Subcutaneous abdominal adipose tissue (tissue), 5 donors: ENCODE measurements at regions not wholly inside any gene's neighbourhood (a gene's known extent, or its start where the extent isn't known, plus 50 kb on each side); places are given as distances from the start of the nearest gene placed in this dataset.

Experiments used
- H3K27ac ChIP-seq: one replicate; pipeline ENCODE4 v1.7.0; 2013; ENCODE audit warnings: low read depth, mild to moderate bottlenecking, inconsistent platforms, low read length, moderate library complexity
- H3K27me3 ChIP-seq, 5 donors: one replicate each; pipeline ENCODE4 v1.7.0; 2013; ENCODE audit warnings: low read length in 5 of 5, inconsistent platforms in 1 of 5; ENCODE audit not compliant: control insufficient read depth in 5 of 5, insufficient read depth in 4 of 5
- H3K36me3 ChIP-seq, 5 donors: one replicate each; pipeline ENCODE4 v1.7.0; 2013; ENCODE audit warnings: low read length in 5 of 5; ENCODE audit not compliant: control insufficient read depth in 5 of 5, insufficient read depth in 5 of 5
- H3K4me1 ChIP-seq, 5 donors: one replicate each; pipeline ENCODE4 v1.7.0; 2013; ENCODE audit warnings: low read length in 5 of 5, mild to moderate bottlenecking in 3 of 5, moderate library complexity in 1 of 5; ENCODE audit not compliant: control insufficient read depth in 5 of 5, insufficient read depth in 5 of 5
- H3K4me3 ChIP-seq, 5 donors: one replicate each; pipeline ENCODE4 v1.7.0; 2013; ENCODE audit warnings: low read length in 5 of 5, low read depth in 1 of 5
- H3K9ac ChIP-seq, 5 donors: one replicate each; pipeline ENCODE4 v1.7.0; 2013; ENCODE audit warnings: low read length in 5 of 5, mild to moderate bottlenecking in 4 of 5, moderate library complexity in 3 of 5
- H3K9me3 ChIP-seq, 5 donors: one replicate each; pipeline ENCODE4 v1.7.0; 2013; ENCODE audit warnings: low read length in 5 of 5; ENCODE audit not compliant: control insufficient read depth in 5 of 5
- donor health status: healthy.
- donor health status: healthy.
- donor health status: healthy.
- donor health status: healthy.
- donor health status: healthy.

- Histone ChIP-seq H3K36me3 (no peaks in the 10 kb centered on the region), H3K27ac (no peak overlapping the region), H3K4me1 (no peaks in the 10 kb centered on the region), H3K9me3 (peaks cover 0 to 4% (median 0%) of the 10 kb centered on the region in 5 donors), H3K27me3 (no peaks in the 10 kb centered on the region), H3K4me3 (no peak overlapping the region), H3K9ac (no peak overlapping the region)
Observed at GRCh38 chr5:117210796-117211195, 636.2 kb upstream of the SEMA6A start.

GRCh38 chr5:117209479-117209878 lies 634.9 kb upstream of the SEMA6A start:
- Histone ChIP-seq H3K36me3 (no peaks in the 10 kb centered on the region), H3K27me3 (no peaks in the 10 kb centered on the region), H3K9me3 (peaks cover 0 to 4% (median 0%) of the 10 kb centered on the region in 5 donors)

DNA sequence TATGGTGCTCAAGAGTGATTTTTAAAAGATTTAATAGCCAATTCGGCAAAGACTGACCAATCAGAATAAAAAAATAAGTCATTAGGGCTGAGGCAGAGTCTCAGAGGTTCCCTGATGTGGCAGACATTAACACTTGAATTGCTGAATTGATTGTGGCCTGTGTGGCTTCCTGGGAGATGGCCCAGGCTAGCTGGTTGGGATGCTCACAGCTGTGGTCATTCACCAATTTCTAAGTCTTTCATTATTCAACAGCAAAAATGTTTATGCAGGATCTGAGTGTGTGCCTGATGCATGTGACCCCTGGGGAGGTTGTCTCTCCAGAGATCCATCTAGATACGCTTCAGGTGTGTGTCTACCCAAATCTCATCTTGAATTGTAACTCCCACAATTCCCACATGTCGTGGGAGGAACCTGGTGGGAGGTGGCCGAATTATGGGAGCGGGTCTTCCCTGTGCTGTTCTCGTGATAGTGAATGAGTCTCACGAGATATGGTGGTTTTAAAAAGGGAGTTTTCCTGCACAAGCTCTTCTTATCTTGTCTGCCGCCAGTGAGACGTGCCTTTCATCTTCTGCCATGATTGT lies 632.6 kb upstream of the SEMA6A start:
- no peaks in the 10 kb centered on the region for H3K36me3 ChIP-seq
- H3K4me3 ChIP-seq = no peak overlapping the region

More at GRCh38 chr5:117209479-117209878, 634.9 kb upstream of the SEMA6A start:
- H3K9ac ChIP-seq = no peak overlapping the region
- H3K27ac ChIP-seq = no peak overlapping the region
- no peak overlapping the region for H3K4me3 ChIP-seq
- H3K4me1 ChIP-seq = no peaks in the 10 kb centered on the region

GRCh38 chr5:117205894-117206293 lies 631.3 kb upstream of the SEMA6A start:
- Histone ChIP-seq H3K36me3 (no peaks in the 10 kb centered on the region), H3K9ac (no peak overlapping the region), H3K27me3 (no peaks in the 10 kb centered on the region), H3K4me3 (no peak overlapping the region), H3K4me1 (no peaks in the 10 kb centered on the region), H3K27ac (no peak overlapping the region), H3K9me3 (peaks cover 0 to 4% (median 0%) of the 10 kb centered on the region in 5 donors)

More for the DNA sequence above, 632.6 kb upstream of the SEMA6A start:
- Histone ChIP-seq H3K9me3 (peaks cover 0 to 4% (median 0%) of the 10 kb centered on the region in 5 donors), H3K27me3 (no peaks in the 10 kb centered on the region), H3K4me1 (no peaks in the 10 kb centered on the region), H3K9ac (no peak overlapping the region), H3K27ac (no peak overlapping the region)

DNA sequence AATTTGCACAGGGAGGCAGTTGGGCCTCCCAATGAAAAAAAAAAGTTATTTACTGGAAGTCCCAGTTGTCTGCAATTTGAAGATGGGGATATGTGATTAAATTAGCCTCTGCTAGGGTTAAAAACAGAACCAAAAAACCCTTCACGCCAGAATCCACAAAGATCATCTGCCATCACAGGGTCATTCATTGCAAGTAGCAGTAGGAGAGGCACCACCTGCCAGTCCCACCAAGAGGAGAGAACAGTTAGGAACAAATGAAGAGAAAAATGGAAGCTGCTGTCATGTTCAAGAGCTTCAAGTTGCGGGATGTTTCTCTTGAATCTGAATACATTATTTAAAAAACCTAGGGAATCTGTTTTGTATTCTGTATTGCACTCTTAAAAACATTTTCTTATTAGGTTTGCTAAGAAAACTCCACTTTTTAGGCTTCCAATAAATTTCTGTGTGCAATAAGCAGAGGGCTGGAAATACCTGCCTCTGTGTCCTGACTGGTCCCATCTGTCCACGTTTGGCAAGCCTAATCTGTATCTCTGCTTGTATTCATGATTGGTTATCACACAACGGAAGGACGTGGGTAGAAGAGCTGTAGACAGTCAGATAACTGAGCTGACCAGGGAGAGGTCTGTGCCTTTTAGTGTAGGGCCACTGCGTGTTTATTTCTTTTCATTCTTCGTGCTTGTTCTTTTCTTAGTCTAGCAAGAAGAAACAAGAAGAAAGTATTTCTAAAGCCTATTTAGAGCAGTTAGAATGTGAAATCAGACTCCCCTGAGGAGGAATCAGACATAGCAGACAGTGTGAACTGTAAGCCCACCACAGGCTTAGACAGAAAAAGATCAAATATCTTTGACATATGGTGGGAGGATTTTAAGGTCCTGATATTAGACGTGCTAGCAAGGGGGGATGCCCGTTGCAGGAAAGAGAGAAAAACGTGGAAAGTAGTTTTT lies 630.6 kb upstream of the SEMA6A start:
- H3K36me3 ChIP-seq = no peaks in the 10 kb centered on the region
- no peak overlapping the region for H3K4me3 ChIP-seq
- H3K4me1 ChIP-seq = no peaks in the 10 kb centered on the region
- no peaks in the 10 kb centered on the region for H3K27me3 ChIP-seq
- peaks cover 0 to 4% (median 0%) of the 10 kb centered on the region in 5 donors for H3K9me3 ChIP-seq
- H3K9ac ChIP-seq = no peak overlapping the region
- no peak overlapping the region for H3K27ac ChIP-seq

DNA sequence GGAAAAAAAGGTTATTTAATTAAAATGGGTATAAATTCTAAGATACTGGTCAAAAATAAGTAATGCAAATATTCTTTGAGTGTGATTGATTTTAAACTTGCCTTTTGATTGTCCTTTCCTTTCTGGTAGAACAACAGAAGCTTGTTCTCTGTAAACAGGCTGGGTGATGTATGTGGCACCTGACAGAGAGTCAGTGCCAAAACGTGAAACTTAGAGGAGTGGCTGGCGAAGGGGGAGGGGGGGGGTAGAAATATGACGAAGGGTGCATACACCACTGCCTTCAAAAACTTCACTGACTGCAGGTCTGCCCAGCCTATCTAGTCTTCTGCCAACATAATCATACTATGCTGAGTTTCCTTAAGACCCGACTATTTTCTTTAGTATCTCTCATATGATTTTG lies 629.8 kb upstream of the SEMA6A start:
- no peaks in the 10 kb centered on the region for H3K36me3 ChIP-seq
- no peak overlapping the region for H3K9ac ChIP-seq
- no peak overlapping the region for H3K4me3 ChIP-seq
- H3K27me3 ChIP-seq = no peaks in the 10 kb centered on the region
- peaks cover 0 to 2% (median 0%) of the 10 kb centered on the region in 5 donors for H3K9me3 ChIP-seq
- no peak overlapping the region for H3K27ac ChIP-seq
- no peaks in the 10 kb centered on the region for H3K4me1 ChIP-seq

GRCh38 chr5:117203584-117203983 lies 629.0 kb upstream of the SEMA6A start:
- Histone ChIP-seq H3K9me3 (no peaks in the 10 kb centered on the region), H3K36me3 (no peaks in the 10 kb centered on the region), H3K27me3 (no peaks in the 10 kb centered on the region), H3K4me1 (no peaks in the 10 kb centered on the region), H3K4me3 (no peak overlapping the region), H3K27ac (no peak overlapping the region), H3K9ac (no peak overlapping the region)

GRCh38 chr5:117201001-117201400 lies 626.4 kb upstream of the SEMA6A start:
- Histone ChIP-seq H3K36me3 (no peaks in the 10 kb centered on the region), H3K27me3 (no peaks in the 10 kb centered on the region), H3K9me3 (no peaks in the 10 kb centered on the region), H3K27ac (no peak overlapping the region), H3K4me3 (no peak overlapping the region), H3K4me1 (no peaks in the 10 kb centered on the region), H3K9ac (no peak overlapping the region)

- no peaks in the 10 kb centered on the region for H3K27me3 ChIP-seq
Observed at GRCh38 chr5:117195076-117195475, 620.5 kb upstream of the SEMA6A start.

GRCh38 chr5:117191251-117191650 lies 616.6 kb upstream of the SEMA6A start:
- Histone ChIP-seq H3K36me3 (no peaks in the 10 kb centered on the region), H3K9me3 (no peaks in the 10 kb centered on the region), H3K4me1 (no peaks in the 10 kb centered on the region), H3K4me3 (no peak overlapping the region), H3K9ac (no peak overlapping the region), H3K27ac (no peak overlapping the region), H3K27me3 (no peaks in the 10 kb centered on the region)

More at GRCh38 chr5:117195076-117195475, 620.5 kb upstream of the SEMA6A start:
- no peaks in the 10 kb centered on the region for H3K4me1 ChIP-seq
- H3K27ac ChIP-seq = no peak overlapping the region
- no peaks in the 10 kb centered on the region for H3K9me3 ChIP-seq
- H3K36me3 ChIP-seq = no peaks in the 10 kb centered on the region
- H3K9ac ChIP-seq = no peak overlapping the region
- H3K4me3 ChIP-seq = no peak overlapping the region
